HL-60 (cell line): ENCODE measurements at regions not wholly inside any gene's neighbourhood (a gene's known extent, or its start where the extent isn't known, plus 50 kb on each side); places are given as distances from the start of the nearest gene placed in this dataset.

Experiments used
- DNase-seq, 2 experiments: peaks; one replicate each; pipeline ENCODE4 v3.0.0-alpha.2; 2010 to 2020; ENCODE audit warnings: low read depth in 1 of 2, low spot score in 1 of 2
- H3K27ac ChIP-seq: fragments of 250-450 bp; sonication (Bioruptor Pico); replicated peaks from 2 replicates; pipeline ENCODE4 v1.5.1; 2020; ENCODE audit warnings: mild to moderate bottlenecking, moderate library complexity
- H3K27me3 ChIP-seq: fragments of 250-450 bp; sonication (Bioruptor Pico); 2 replicates; pipeline ENCODE4 v1.5.1; 2021; ENCODE audit warnings: mild to moderate bottlenecking, moderate library complexity; ENCODE audit not compliant: insufficient read depth, poor library complexity, severe bottlenecking
- H3K4me3 ChIP-seq: replicated peaks from 2 replicates; pipeline ENCODE4 v1.5.1; 2011; ENCODE audit warnings: mild to moderate bottlenecking, control low read depth, low read length; ENCODE audit not compliant: insufficient read depth
- CTCF ChIP-seq: IDR thresholded peaks from one replicate; pipeline ENCODE4 v1.5.1; 2011; ENCODE audit warnings: low read length, control low read depth, inconsistent platforms; ENCODE audit not compliant: insufficient read depth
- GABPA ChIP-seq: IDR thresholded peaks from 2 replicates; pipeline ENCODE4 v1.6.1; 2012; ENCODE audit warnings: low read depth
- POLR2AphosphoS5 ChIP-seq: IDR thresholded peaks from 2 replicates; pipeline ENCODE4 v1.6.1; 2012; ENCODE audit warnings: low read depth
- REST ChIP-seq: IDR thresholded peaks from 2 replicates; pipeline ENCODE4 v1.6.1; 2012; ENCODE audit warnings: low read depth; ENCODE audit not compliant: insufficient replicate concordance
- SPI1 ChIP-seq: IDR thresholded peaks from 2 replicates; pipeline ENCODE4 v1.6.1; 2012; ENCODE audit warnings: low read depth, mild to moderate bottlenecking, borderline replicate concordance

DNA sequence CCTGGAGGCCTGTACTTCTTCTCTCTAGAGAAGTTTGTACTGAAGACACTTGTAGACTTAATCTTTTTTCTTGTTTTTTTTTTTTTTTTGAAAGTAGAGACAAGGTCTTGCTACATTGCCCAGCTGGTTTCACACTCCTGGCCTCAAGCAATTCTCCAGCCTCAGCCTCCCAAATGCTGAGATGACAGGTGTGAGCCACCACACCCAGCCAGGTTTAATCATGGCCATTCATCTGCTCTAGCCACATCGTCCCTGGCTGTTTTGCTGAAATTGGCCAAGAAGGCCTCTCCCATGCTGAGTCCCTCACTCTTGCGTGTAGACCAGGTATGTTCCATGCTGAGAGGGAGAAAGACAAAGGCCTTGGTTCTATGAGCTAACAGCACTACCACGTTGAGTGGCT, 176.2 kb downstream of the JCAD start:
- Histone ChIP-seq H3K27ac (no peak overlapping the region), H3K27me3 (no peaks in the 10 kb centered on the region), H3K4me3 (no peak overlapping the region)
- no peak for DNase-seq
- TF ChIP-seq GABPA: no peak
- TF ChIP-seq POLR2AphosphoS5: no peak
- no peak for TF ChIP-seq REST
- no peak for TF ChIP-seq CTCF
- TF ChIP-seq SPI1: no peak

- H3K27me3 ChIP-seq: no peaks in the 10 kb centered on the region
- TF ChIP-seq REST: no peak
- no peak for TF ChIP-seq GABPA
- TF ChIP-seq POLR2AphosphoS5: no peak
- TF ChIP-seq CTCF: no peak
- TF ChIP-seq SPI1: no peak
- no peak for DNase-seq
- H3K27ac ChIP-seq: no peak overlapping the region
- no peak overlapping the region for H3K4me3 ChIP-seq
Measured at GRCh38 chr10:29882766-29883165, 176.6 kb downstream of the JCAD start.

DNA sequence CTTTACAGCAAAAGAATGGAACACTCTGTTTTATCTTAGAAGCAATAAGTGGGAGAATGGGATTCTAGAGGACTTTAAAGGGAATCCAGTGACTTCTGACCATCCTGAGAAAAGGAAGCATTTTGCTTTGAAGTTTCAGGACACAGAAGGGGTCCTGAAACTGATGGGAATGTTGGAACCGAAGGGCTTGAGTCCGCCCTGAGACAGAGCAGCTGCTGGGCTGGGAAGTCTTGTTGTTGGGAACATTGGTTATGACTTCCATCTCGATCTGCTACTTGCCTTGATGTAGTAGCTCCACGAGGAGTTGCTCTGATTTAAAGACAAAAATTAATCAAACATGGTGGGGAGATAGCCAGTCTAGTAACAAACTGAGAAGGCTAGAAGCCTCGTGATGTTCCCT, 177.6 kb downstream of the JCAD start:
- no peaks in the 10 kb centered on the region for H3K27me3 ChIP-seq
- DNase-seq: no peak
- no peak overlapping the region for H3K27ac ChIP-seq
- H3K4me3 ChIP-seq: no peak overlapping the region
- TF ChIP-seq CTCF (no peak), GABPA (no peak), SPI1 (no peak), REST (no peak), POLR2AphosphoS5 (no peak)
